ENCODE measurements at regions not wholly inside any gene's neighbourhood (a gene's known extent, or its start where the extent isn't known, plus 50 kb on each side); places are given as distances from the start of the nearest gene placed in this dataset.

GRCh38 chr11:16441461-16441860, 85.1 kb upstream of the SOX6 start:
- TF ChIP-seq CTCF (conservative IDR thresholded peaks at IDR 0.05), result no peak
- no peak for TF ChIP-seq ZFX (IDR thresholded peaks at IDR 0.05)
